Endothelial cell of umbilical vein (primary cell): ENCODE measurements at regions not wholly inside any gene's neighbourhood (a gene's known extent, or its start where the extent isn't known, plus 50 kb on each side); places are given as distances from the start of the nearest gene placed in this dataset.

Experiments
- BruUV-seq: library from RNA; stranded (reverse); fragments of 400-500 nt; replicated peaks from 2 replicates; lab custom pipeline; 2021; lab: Mats Ljungman, UMichigan
- CTCF ChIA-PET: fragments of 300-600, 350-600 bp; sonication (Branson Sonifier 250); formaldehyde crosslinking; loops from one replicate; lab custom pipeline; 2021; ENCODE audit warnings: antibody characterized with exemption, inconsistent platforms; lab: Charles Lee
- POLR2A ChIA-PET: fragments of 300-600, 350-600 bp; sonication (Branson Sonifier 250); formaldehyde crosslinking; loops from one replicate; lab custom pipeline; 2021; ENCODE audit warnings: antibody characterized with exemption, inconsistent platforms; lab: Charles Lee
- DNase-seq: peaks from one replicate; pipeline ENCODE4 v3.0.0-alpha.2; 2011; ENCODE audit warnings: low read depth, low spot score
- FAIRE-seq: peaks from 2 replicates; lab custom pipeline; 2011; peaks lifted over from hg19 to GRCh38; lab: Jason Lieb, UNC
- H2AFZ ChIP-seq: 2 replicates; pipeline ENCODE4 v1.6.0; 2012; ENCODE audit warnings: low read depth, low read length, control low read depth, inconsistent platforms
- H3K27ac ChIP-seq: 2 replicates; pipeline ENCODE4 v1.5.1; 2011; ENCODE audit warnings: low read depth, mild to moderate bottlenecking, control low read depth, low read length, moderate library complexity; ENCODE audit not compliant: insufficient read depth
- H3K27me3 ChIP-seq, 2 experiments: 2 replicates each; pipeline versions ENCODE4 v1.6.0 to v1.6.1; 2011; ENCODE audit warnings: low read length in 2 of 2, mixed read lengths in 1 of 2; ENCODE audit not compliant: control insufficient read depth in 2 of 2, insufficient read depth in 2 of 2
- H3K36me3 ChIP-seq, 2 experiments: 2 replicates in 1 of 2; 3 replicates in 1 of 2; pipeline ENCODE4 v1.5.1; 2011; ENCODE audit warnings: low read length in 2 of 2, mild to moderate bottlenecking in 1 of 2, moderate library complexity in 1 of 2; ENCODE audit not compliant: control insufficient read depth in 2 of 2, insufficient read depth in 2 of 2; ENCODE audit errors: extremely low read depth in 1 of 2
- H3K4me1 ChIP-seq: 3 replicates; pipeline ENCODE4 v1.5.1; 2011; ENCODE audit warnings: mild to moderate bottlenecking, low read length; ENCODE audit not compliant: control insufficient read depth, insufficient read depth; ENCODE audit errors: extremely low read depth
- H3K4me2 ChIP-seq: 2 replicates; pipeline ENCODE4 v1.6.1; 2011; ENCODE audit warnings: low read length, control low read depth, mixed read lengths; ENCODE audit not compliant: insufficient read depth
- H3K4me3 ChIP-seq, 3 experiments: fragments of 200-600 bp in 1 of 3; sonication (generic), shearing (Covaris generic) in 1 of 3; replicated peaks in 1 of 3; 2 replicates each; pipeline ENCODE4 v1.5.1; 2011 to 2016; ENCODE audit warnings: control low read depth in 3 of 3, low read length in 3 of 3, mild to moderate bottlenecking in 2 of 3, inconsistent platforms in 1 of 3, low read depth in 1 of 3, moderate library complexity in 1 of 3; ENCODE audit not compliant: insufficient read depth in 1 of 3
- H3K79me2 ChIP-seq: 2 replicates; pipeline ENCODE4 v1.6.0; 2012; ENCODE audit warnings: low read length, inconsistent platforms; ENCODE audit not compliant: control insufficient read depth, insufficient read depth
- H3K9ac ChIP-seq: replicated peaks from 2 replicates; pipeline ENCODE3; 2011; ENCODE audit warnings: low read length, control low read depth; ENCODE audit not compliant: insufficient read depth; ENCODE audit errors: extremely low read depth
- H3K9me1 ChIP-seq: replicated peaks from 3 replicates; pipeline ENCODE4 v1.6.0; 2011; ENCODE audit warnings: mild to moderate bottlenecking, low read length; ENCODE audit not compliant: control insufficient read depth, insufficient read depth; ENCODE audit errors: extremely low read depth
- H3K9me3 ChIP-seq: replicated peaks from 2 replicates; pipeline ENCODE4 v1.5.1; 2012; ENCODE audit warnings: low read length, inconsistent platforms; ENCODE audit not compliant: control insufficient read depth, insufficient read depth
- H4K20me1 ChIP-seq: replicated peaks from 2 replicates; pipeline ENCODE3; 2011; ENCODE audit warnings: mild to moderate bottlenecking, low read length; ENCODE audit not compliant: control insufficient read depth, insufficient read depth; ENCODE audit errors: extremely low read depth
- CTCF ChIP-seq, 2 donors: IDR thresholded peaks; 1 replicate in 1 of 2; 2 replicates in 1 of 2; pipeline ENCODE4 v1.5.1; 2011; ENCODE audit warnings: low read length in 2 of 2, mild to moderate bottlenecking in 2 of 2, moderate library complexity in 2 of 2, control low read depth in 1 of 2, inconsistent platforms in 1 of 2, low read depth in 1 of 2; ENCODE audit not compliant: insufficient read depth in 1 of 2; ENCODE audit errors: extremely low read depth in 1 of 2
- EZH2 ChIP-seq: IDR thresholded peaks from 2 replicates; pipeline ENCODE4 v1.6.1; 2012; ENCODE audit warnings: borderline replicate concordance, low read depth, mild to moderate bottlenecking, moderate library complexity, low read length, inconsistent platforms; ENCODE audit not compliant: severe bottlenecking
- FOS ChIP-seq: IDR thresholded peaks from 2 replicates; pipeline ENCODE4 v1.6.1; 2011; ENCODE audit warnings: mild to moderate bottlenecking, low read length, moderate library complexity, borderline replicate concordance; ENCODE audit not compliant: insufficient read depth
- GATA2 ChIP-seq: IDR thresholded peaks from 2 replicates; pipeline ENCODE4 v1.7.0; 2011; ENCODE audit warnings: low read depth, mild to moderate bottlenecking, moderate library complexity, mixed read lengths, low read length; ENCODE audit not compliant: insufficient read length, insufficient read depth
- JUN ChIP-seq: IDR thresholded peaks from 2 replicates; pipeline ENCODE4 v1.6.1; 2011; ENCODE audit warnings: borderline replicate concordance, low read depth; ENCODE audit not compliant: insufficient read length, insufficient read depth
- MAX ChIP-seq: IDR thresholded peaks from 2 replicates; pipeline ENCODE4 v1.6.1; 2011; ENCODE audit not compliant: insufficient read depth, insufficient read length
- MYC ChIP-seq: IDR thresholded peaks from one replicate; pipeline ENCODE4 v1.6.1; 2011; ENCODE audit warnings: mild to moderate bottlenecking, low read depth, low read length
- POLR2A ChIP-seq: IDR thresholded peaks from 2 replicates; pipeline ENCODE4 v1.6.1; 2012; ENCODE audit warnings: low read depth, mild to moderate bottlenecking, control low read depth, low read length
- POLR2AphosphoS5 ChIP-seq: IDR thresholded peaks from 2 replicates; pipeline ENCODE4 v1.6.1; 2012; ENCODE audit warnings: low read depth, mild to moderate bottlenecking, control low read depth, low read length, moderate library complexity; ENCODE audit not compliant: insufficient read depth
- dilution Hi-C: fragments of 300-500 bp; cut with MboI; formaldehyde crosslinking; loops from one replicate; pipeline ENCODE4 v1.15.0; 2019; ENCODE audit warnings: low sequenced_read_pairs; ENCODE audit not compliant: extremely low pct_ligation_motif_present
- intact Hi-C: fragments of 100-400 bp; cut with micrococcal nuclease; formaldehyde crosslinking; loops from one replicate; pipeline ENCODE4 v1.10.0; 2022

- BruUV-seq = no TSS peak
- Histone ChIP-seq H3K27me3 (peaks cover 0 to 2% of the 10 kb centered on the region in 2 experiments), H3K79me2 (no peaks in the 10 kb centered on the region), H3K9me1 (no peaks in the 10 kb centered on the region), H3K4me1 (no peaks in the 10 kb centered on the region), H3K9ac (no peak overlapping the region), H3K9me3 (no peaks in the 10 kb centered on the region), H3K27ac (no peak overlapping the region), H2AFZ (no peak overlapping the region), H3K4me2 (no peak overlapping the region), H3K36me3 (no peaks in the 10 kb centered on the region), H3K4me3 (no peak overlapping the region), H4K20me1 (no peaks in the 10 kb centered on the region)
- FAIRE-seq (no peak), DNase-seq (no peak)
- ChIA-PET CTCF (interaction anchor here (1.1 to 1.5 kb wide), 2 partner anchors 12 to 246 kb away, joined by 3 to 5 read pairs; no protein-coding TSS in a partner anchor), POLR2A (no interaction called here)
- intact Hi-C loops (no loop called here), dilution Hi-C loops (no loop called here)
- TF ChIP-seq CTCF (IDR thresholded peaks at IDR 0.05; ENCODE audit: extremely low read depth in 1 of 2, insufficient read depth in 1 of 2, low read depth in 1 of 2, low read length in 2 of 2) (no peak), FOS (no peak), MAX (no peak), MYC (no peak), GATA2 (no peak), POLR2AphosphoS5 (no peak), EZH2 (no peak), POLR2A (no peak), JUN (no peak)
Observed at GRCh38 chr9:4393806-4394523, 94.1 kb upstream of the GLIS3 start.
